BE2C (cell line): ENCODE measurements at regions not wholly inside any gene's neighbourhood (a gene's known extent, or its start where the extent isn't known, plus 50 kb on each side); places are given as distances from the start of the nearest gene placed in this dataset.

ENCODE experiments used
- DNase-seq: peaks from one replicate; pipeline ENCODE4 v3.0.0-alpha.2; 2020
- H3K27me3 ChIP-seq: fragments of 250-450 bp; sonication (Bioruptor Pico); 2 replicates; pipeline ENCODE4 v1.5.1; 2020; ENCODE audit warnings: mild to moderate bottlenecking
- H3K36me3 ChIP-seq: fragments of 250-450 bp; sonication (Bioruptor Pico); 2 replicates; pipeline ENCODE4 v1.5.1; 2020; ENCODE audit warnings: mild to moderate bottlenecking
- H3K4me1 ChIP-seq: fragments of 250-450 bp; sonication (Bioruptor Pico); 2 replicates; pipeline ENCODE4 v1.5.1; 2020
- H3K4me3 ChIP-seq: 2 replicates; pipeline ENCODE4 v1.5.1; 2011; ENCODE audit warnings: low read depth, low read length
- H3K9me3 ChIP-seq: fragments of 250-450 bp; sonication (Bioruptor Pico); 2 replicates; pipeline ENCODE4 v1.5.1; 2020
- CTCF ChIP-seq: IDR thresholded peaks from 2 replicates; pipeline ENCODE4 v1.5.1; 2012; ENCODE audit warnings: mild to moderate bottlenecking, low read depth, low read length

DNA sequence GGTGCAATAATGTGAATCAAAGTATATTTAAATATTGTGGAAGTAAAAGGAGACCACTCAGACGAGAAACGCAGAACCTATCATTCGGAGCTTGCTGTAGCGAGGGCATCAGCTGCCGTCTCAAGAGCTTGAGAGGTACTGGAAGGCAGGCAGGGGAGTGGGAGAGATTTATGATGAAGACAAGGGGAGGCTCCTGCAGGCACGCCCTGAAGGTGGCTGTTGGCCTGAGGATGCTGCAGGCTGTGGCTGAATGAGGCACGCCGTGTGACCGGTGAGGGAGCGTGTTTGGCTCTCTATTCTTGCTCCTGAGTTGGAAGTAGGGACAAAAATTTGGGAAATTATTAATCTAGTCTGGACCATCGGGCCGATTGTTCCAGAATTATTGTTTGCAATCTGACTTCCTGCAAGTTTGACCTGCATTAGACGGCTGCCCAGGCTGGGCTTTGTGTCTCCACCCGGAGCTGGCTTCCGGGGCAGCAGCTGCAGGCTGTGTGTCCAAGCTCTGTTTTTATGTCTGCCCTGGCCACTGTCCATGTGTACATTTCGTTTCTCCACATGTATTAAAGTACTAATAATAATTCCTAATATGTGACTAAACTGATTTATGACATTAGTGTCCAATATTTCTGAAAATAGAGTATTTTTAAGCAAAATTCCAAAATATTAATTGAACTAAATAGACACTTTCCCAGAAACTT, 91.1 kb upstream of the ANKRD10 start:
- Histone ChIP-seq H3K36me3 (no peaks in the 10 kb centered on the region), H3K4me3 (no peak overlapping the region), H3K27me3 (peaks cover 66% of the 10 kb centered on the region), H3K9me3 (no peaks in the 10 kb centered on the region), H3K4me1 (no peaks in the 10 kb centered on the region)
- TF ChIP-seq CTCF, result no peak
- DNase-seq, result no peak

- Histone ChIP-seq H3K36me3 (no peaks in the 10 kb centered on the region), H3K9me3 (no peaks in the 10 kb centered on the region), H3K4me1 (no peaks in the 10 kb centered on the region), H3K4me3 (no peak overlapping the region), H3K27me3 (peaks cover 62% of the 10 kb centered on the region)
- DNase-seq, result no peak
- no peak for TF ChIP-seq CTCF
Observed at GRCh38 chr13:111005364-111005763, 90.5 kb upstream of the ANKRD10 start.

GRCh38 chr13:111004444-111004843, 89.6 kb upstream of the ANKRD10 start:
- Histone ChIP-seq H3K27me3 (peaks cover 59% of the 10 kb centered on the region), H3K36me3 (no peaks in the 10 kb centered on the region), H3K4me1 (no peaks in the 10 kb centered on the region), H3K4me3 (no peak overlapping the region), H3K9me3 (no peaks in the 10 kb centered on the region)
- DNase-seq, result no peak
- TF ChIP-seq CTCF, result no peak

GRCh38 chr13:111001636-111002035, 86.8 kb upstream of the ANKRD10 start:
- Histone ChIP-seq H3K9me3 (no peaks in the 10 kb centered on the region), H3K4me3 (no peak overlapping the region), H3K27me3 (peaks cover 66% of the 10 kb centered on the region), H3K36me3 (no peaks in the 10 kb centered on the region), H3K4me1 (no peaks in the 10 kb centered on the region)
- TF ChIP-seq CTCF, result no peak
- DNase-seq, result no peak

DNA sequence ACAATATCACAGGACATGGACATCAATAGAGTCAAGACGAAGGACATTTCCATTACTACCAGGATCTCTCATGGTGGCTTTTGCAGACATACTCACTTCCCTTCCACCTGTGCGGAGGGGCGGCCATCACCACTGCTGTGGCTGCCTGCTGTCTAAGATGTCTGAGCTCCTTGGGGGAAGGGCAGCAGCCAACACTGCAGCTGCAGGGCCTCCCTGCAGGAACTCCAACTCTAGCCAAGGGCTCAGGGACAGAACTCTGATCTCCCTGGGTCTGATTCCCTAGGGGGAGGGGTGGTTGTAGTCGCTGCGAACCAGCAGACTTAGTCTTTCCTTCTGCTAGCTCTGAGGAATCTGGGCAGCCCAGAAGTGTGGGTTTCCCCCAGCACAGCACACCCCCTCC, 78.9 kb upstream of the ANKRD10 start:
- TF ChIP-seq CTCF, result no peak
- no peak overlapping the region for H3K4me3 ChIP-seq
- H3K27me3 ChIP-seq, result peaks cover 42% of the 10 kb centered on the region
- no peaks in the 10 kb centered on the region for H3K4me1 ChIP-seq
- H3K9me3 ChIP-seq, result no peaks in the 10 kb centered on the region
- H3K36me3 ChIP-seq, result no peaks in the 10 kb centered on the region
- no peak for DNase-seq

GRCh38 chr13:110991991-110992508, 77.2 kb upstream of the ANKRD10 start:
- DNase-seq, result no peak
- no peaks in the 10 kb centered on the region for H3K36me3 ChIP-seq
- peaks cover 40% of the 10 kb centered on the region for H3K27me3 ChIP-seq
- H3K4me1 ChIP-seq, result no peaks in the 10 kb centered on the region
- no peaks in the 10 kb centered on the region for H3K9me3 ChIP-seq
- TF ChIP-seq CTCF, result no peak
- H3K4me3 ChIP-seq, result no peak overlapping the region
